ENCODE measurements at regions not wholly inside any gene's neighbourhood (a gene's known extent, or its start where the extent isn't known, plus 50 kb on each side); places are given as distances from the start of the nearest gene placed in this dataset.
A peak's percentile ranks its signal among the peaks of the same experiment; 100 is the strongest.
"Not testable (repeated sequence)": the region's sequence is repeated elsewhere in the genome, so short reads cannot be mapped to it uniquely, and the experiment has no call there.

DNA sequence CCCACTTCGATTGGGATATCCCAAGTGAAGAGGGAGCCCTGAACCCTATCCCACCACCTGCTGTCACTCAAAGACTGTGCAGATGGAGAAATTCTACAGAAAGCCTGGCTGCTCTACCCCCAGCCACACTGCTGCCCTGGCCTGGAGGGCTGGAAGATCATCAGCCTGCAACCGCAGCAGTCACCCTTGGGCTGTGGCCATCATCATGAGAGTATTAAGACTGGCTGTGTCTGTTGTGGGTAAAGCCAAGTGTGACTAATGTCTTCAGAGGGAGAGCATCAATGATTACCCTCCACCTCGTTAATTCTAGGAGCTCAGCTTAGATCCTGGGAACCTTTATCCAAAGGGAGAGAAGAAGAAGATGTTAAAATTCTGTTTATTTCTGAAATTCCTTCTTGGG is 221.5 kb downstream of the TFCP2L1 start:
- no peak for DNase-seq

DNA sequence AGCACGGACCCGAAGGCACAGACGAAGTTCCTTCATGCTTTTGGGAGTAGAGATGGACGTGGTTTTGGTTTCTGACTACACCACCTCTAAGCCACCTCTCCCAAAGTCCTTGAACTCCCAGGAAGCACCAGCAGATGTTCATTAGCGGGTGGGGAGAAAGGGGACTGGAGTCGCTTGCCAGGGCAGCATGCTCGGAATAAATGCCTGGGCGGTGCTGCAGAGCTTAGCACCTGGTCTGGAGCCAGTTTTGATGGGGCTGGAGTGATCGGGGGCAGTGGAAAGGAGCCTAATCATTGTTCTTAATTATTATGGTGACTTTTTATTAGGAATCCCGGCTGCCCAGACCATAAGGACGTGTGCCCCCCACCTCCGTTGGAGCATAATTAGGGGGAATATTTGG is 220.8 kb downstream of the TFCP2L1 start:
- DNase-seq: peak in 1 of 2 experiments; percentile 49

GRCh38 chr2:121065239-121065638 is 219.8 kb downstream of the TFCP2L1 start:
- DNase-seq: no peak

DNA sequence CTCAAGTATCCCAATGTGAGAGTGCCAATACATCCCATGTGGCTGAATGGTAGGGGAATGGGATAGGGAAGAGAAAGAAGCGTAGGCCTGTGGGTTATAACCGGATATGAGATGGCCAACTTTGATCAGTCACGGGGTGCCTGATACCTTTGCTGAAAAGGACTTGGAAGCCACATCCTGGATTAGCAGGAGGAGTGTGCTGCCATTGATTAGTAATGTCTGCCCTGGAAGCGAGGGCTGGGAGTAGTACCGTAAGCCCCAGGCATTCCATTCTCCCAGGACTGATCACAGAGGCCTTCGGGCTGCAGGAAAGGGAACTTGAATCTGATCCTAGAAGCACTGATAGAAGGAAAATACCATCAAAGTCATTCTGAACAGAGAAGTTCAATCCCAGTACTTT is 218.5 kb downstream of the TFCP2L1 start:
- DNase-seq: no peak

- DNase-seq: no peak
Measured at GRCh38 chr2:121068851-121069250, 216.2 kb downstream of the TFCP2L1 start.

- DNase-seq: no peak
Measured at GRCh38 chr2:121069434-121069969, 215.5 kb downstream of the TFCP2L1 start.

DNA sequence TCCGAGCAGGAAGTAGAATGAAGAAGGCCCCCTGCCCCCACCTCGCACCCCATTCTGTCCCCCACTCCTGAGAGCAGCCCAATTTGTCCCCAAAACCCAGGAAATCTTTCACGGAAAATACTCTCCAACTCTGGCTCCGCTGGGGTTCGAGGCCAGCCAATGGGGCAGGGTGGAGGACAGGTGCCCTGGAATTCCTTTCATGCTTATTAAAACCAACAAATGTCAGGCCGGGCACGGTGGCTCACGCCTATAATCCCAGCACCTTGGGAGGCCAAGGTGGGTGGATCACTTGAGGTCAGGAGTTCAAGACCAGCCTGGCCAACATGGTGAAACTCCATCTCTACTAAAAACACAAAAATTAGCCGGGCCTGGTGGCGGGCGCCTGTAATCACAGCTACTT is 214.9 kb downstream of the TFCP2L1 start:
- not testable (repeated sequence) for DNase-seq

DNA sequence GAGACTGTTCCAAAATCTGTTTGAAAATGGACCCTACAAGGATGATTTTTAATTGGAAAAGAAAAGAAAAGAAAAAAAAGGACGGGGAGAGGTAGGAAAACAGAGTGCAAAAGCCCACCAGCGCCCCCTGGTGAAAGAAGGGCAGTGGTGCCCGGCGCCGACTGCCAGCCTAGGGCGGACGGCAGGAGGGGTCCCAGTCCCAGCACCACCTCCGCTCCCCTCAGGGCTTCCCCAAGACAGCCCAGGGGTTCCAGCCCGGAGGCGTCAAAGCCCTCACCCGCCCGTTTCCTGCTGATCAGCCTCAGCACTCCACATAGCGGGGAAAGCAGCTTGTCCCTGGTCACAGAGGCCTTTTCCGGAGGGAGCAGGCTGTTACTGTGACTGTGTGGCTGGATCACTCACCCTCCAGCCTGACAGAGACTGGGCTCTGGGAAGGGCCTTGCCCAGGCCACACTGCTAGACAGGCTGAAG is 213.9 kb downstream of the TFCP2L1 start:
- peak; percentile 65 to 72 for DNase-seq

DNA sequence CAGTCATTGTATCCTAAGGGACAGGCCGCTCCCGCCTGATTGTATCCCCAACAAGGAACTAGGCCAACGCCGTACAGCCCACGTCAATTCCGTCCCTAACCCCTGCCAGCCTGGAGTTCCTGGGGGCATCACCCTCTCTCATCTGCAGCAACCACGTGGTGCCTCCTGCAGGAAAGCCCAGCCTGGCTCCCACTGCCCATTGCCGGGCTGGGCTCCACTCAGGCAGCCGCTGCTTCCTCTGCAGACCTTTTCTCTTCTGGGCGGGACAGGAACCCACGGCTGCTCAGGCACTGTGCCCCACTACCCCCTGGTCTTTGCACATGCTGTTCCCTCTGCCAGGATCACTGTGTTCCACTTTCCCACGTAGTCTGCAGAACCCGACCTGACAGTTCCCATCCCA is 212.2 kb downstream of the TFCP2L1 start:
- no peak for DNase-seq

DNA sequence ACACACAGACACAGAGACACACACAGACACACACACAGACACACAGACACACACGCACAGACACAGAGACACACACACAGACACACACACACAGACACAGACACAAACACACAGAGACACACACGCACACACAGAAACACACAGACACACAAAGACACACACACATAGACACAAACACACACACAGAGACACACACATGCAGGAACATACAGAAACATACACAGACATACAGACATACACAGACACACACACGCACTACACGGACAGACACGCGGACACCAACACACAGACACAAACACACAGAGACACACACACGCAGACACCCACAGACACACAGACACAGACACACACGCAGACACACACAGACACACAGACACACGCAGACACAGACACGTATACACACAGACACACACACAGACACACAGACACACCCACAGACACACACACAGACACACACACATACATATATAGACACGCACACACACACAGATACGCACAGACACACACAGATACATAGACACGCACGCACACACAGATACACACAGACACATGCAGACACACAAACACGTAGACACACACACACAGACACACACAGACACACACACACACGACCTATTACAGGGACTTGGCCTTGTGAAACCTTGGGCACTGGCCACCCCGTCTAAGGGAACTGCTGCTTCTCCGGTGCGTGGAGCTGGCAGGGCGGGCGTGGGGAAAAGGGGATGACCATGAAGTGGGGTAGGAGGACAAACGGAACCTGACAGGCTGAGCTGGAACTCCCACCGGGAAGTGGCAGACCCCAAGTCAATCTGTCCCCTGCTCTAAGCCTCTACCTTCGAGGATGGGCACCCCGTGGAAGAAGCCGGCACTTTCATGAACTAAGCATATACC is 211.4 kb downstream of the TFCP2L1 start:
- DNase-seq: no peak

- peak in 1 of 2 experiments; percentile 85 for DNase-seq
Measured at GRCh38 chr2:121074293-121074932, 210.6 kb downstream of the TFCP2L1 start.

DNA sequence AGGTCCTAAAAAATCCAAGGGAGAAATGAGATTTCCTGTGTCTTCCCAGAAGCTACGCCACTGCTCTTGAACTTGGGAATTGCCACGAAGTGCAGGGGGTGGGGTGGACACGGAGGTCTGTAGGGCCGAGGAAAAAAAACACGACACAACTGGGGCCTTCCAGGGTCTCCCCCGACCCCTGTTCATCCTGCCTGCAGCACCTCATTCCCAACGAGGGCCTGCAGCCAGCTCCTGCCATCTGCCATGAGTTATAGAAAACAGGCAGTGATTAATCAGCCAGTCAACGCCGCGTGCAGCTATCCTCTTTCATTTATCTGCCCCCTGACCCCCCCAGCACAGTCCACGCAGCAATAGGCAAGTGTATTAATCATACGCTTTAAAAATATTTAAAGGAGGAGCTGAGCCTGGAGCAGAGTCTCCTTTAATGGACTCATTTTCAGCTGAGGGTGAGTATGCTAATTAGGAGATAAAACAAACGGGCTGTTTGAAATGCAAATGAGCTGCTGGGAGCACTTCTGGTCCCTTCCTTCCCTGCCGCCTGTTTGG is 209.9 kb downstream of the TFCP2L1 start:
- DNase-seq: peak; percentile 87 to 91

DNA sequence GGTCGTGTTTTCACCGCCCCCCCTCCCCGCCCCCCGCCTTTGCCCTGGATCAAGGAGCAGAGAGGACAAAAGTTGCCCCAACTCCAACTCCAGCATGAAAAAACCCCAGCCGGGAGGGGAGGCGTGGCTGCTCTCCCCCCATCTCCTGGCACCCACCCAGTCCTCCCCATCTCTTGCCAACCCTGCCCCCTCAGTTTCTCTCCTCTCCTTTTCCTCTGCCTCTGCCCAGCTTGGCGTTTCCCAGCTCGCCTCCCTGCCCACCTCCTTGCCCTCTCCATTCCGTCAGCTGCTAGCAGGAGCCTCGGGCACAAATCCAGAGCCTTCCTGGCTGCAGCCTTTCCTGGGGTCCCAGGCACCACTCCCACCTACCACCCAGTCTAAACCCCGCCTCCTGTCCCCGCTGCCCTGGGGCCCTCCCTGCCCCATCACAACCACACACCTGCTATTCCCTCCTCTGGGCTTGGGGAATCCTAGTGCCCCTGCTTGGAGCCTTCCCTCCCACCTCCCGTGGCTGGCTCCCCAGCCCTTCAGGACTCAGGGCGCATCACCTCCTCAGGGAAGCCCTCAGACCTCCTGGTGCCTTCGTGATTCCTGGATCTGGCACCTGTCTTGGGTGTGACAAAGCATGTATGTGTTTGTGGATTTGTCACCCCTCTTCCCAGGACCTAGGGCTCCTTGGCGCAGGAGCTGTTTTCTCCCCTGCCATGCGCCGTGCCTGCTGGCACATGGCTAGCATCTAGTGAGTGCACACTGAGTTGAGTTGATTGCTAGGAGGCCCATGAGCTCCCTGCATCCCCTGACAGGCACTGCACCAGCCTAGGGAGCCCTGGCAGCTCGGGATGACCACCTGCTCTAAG is 209.1 kb downstream of the TFCP2L1 start:
- DNase-seq: peak; percentile 70 to 75

DNA sequence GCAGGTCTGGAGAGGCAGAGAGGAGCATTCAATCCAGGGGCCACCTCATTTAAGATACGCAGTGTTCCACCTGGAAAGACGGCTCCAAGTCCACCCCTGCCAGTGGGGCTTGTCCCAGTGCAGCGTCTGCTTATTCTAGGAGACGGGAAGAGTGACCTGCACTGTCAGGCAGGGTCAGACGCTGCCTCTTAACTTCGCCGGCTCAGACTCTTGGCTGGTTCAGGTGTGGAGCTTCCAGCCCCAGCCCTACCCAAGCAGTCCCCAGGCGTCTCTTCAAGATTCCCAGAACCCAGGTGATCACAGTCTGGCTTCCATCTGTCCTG is 208.5 kb downstream of the TFCP2L1 start:
- no peak for DNase-seq

- peak in 1 of 2 experiments; percentile 17 for DNase-seq
Measured at GRCh38 chr2:121076885-121077549, 208.0 kb downstream of the TFCP2L1 start.

- no peak for DNase-seq
Measured at GRCh38 chr2:121078899-121079298, 206.1 kb downstream of the TFCP2L1 start.

GRCh38 chr2:121080013-121080772 is 204.8 kb downstream of the TFCP2L1 start:
- DNase-seq: peak; percentile 26 to 75

DNA sequence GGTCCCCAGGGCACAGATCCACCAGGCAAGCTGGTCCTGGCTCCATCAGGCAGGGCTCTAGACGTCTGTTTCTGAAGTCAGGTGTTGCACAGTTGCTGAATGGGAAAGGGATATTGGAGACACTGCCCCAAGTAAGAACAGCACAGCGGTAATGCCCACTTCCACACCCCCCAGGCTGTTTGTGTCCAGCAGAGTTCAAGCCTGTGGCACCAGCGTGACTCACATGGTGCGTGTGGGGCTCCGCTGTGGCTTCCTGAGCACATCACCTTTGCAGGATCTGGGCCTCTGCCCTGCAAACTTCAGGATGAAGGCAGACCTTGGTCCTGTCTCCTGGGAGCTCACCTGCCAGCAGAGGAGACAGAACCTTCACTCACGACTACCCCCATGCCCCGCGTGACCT is 203.3 kb downstream of the TFCP2L1 start:
- no peak for DNase-seq

GRCh38 chr2:121082191-121082590 is 202.8 kb downstream of the TFCP2L1 start:
- DNase-seq: no peak

GRCh38 chr2:121084130-121084680 is 200.8 kb downstream of the TFCP2L1 start:
- peak in 1 of 2 experiments; percentile 10 for DNase-seq

- DNase-seq: peak in 1 of 2 experiments; percentile 22
Measured at GRCh38 chr2:121085801-121086200, 199.2 kb downstream of the TFCP2L1 start.

Data from NCI-H446 (cell line).